ENCODE measurements at regions not wholly inside any gene's neighbourhood (a gene's known extent, or its start where the extent isn't known, plus 50 kb on each side); places are given as distances from the start of the nearest gene placed in this dataset.

- no peak for TF ChIP-seq REST (IDR thresholded peaks at IDR 0.05; ENCODE audit: low read depth, low read length)
- no peak for TF ChIP-seq CTCF (IDR thresholded peaks at IDR 0.05)
- no peak for TF ChIP-seq FOSL2 (IDR thresholded peaks at IDR 0.05; ENCODE audit: borderline replicate concordance, low read depth)
- no peak for TF ChIP-seq FOXM1 (IDR thresholded peaks at IDR 0.05; ENCODE audit: low read depth)
- TF ChIP-seq YY1 (IDR thresholded peaks at IDR 0.05; ENCODE audit: low read depth), result no peak
- no peak for TF ChIP-seq JUND (IDR thresholded peaks at IDR 0.05)
- TF ChIP-seq RAD21 (IDR thresholded peaks at IDR 0.05; ENCODE audit: low read length), result no peak
- no peak for TF ChIP-seq POLR2AphosphoS5 (IDR thresholded peaks at IDR 0.05; ENCODE audit: low read depth, low read length)
- no peak for TF ChIP-seq MXI1 (IDR thresholded peaks at IDR 0.05; ENCODE audit: low read depth, low read length)
Measured at GRCh38 chr18:60099709-60100108, 199.9 kb downstream of the PMAIP1 start.
